ENCODE measurements at regions not wholly inside any gene's neighbourhood (a gene's known extent, or its start where the extent isn't known, plus 50 kb on each side); places are given as distances from the start of the nearest gene placed in this dataset.
A peak's percentile ranks its signal among the peaks of the same experiment; 100 is the strongest.
"Not testable (repeated sequence)": the region's sequence is repeated elsewhere in the genome, so short reads cannot be mapped to it uniquely, and the experiment has no call there.

DNA sequence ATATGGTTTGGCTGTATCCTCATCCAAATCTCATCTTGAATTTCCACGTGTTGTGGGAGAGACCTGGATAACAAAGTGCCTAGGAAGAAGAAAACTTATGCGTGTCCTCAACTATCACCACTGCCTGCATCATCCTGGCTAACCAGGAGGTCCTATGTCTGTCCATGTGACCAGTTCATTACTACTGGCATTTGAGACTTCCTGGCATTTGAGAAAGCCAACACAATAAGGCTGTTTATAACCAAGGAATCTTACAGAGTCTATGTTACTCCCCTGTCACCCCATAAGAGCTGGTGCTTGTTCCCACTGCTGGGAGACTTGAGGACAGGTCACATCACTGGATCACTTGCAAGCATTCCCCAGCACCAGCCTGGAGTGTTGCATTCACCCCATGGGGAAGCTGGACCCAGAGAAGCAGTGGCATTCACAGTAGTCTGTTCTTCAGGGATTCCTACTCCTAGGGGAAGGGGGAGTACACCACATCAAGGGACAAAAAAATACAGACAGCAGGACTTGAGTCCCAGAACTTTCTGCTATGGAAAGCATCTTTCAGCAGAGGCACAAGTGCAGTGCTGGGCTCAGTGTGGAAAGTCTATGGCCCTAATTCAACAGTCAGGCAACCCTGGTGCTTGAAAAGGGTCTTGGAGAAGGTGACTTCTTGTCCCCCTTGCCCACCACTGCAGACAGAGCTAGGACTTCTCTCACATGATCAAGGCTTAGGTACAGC lies 717.1 kb downstream of the SEMA5A start:
- DNase-seq: no peak

DNA sequence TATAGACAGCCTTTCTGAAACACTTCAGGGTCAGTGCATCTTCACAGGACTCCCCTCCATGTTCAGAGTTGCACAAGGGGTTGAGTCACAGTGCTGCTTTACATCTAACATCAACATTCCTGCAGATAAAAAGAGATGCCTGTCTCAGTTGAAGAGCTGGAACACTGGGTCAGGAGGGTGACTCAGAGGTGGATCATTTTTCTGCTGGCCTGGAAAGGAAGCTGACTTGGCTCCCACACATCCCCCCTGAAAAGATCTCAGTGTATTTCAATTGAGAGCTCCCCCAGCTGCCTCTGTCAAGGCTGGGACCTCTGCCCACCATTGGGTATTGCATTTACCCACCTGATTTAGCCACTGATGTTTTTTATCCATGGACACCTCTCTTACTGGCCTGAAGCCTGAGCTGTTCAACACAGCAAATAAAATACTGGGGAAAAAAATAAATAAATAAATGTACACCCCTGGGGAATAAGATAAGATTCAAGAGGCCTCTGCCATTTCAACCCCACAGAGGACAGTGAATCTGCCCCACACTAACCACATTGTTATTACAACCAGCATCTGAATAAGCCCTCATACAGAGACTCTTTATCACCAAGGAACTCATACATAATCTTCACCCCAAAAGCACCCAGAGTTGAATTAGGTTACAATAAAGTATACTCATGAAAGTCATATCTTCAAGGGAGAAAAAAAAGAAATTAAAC lies 716.4 kb downstream of the SEMA5A start:
- DNase-seq: no peak

DNA sequence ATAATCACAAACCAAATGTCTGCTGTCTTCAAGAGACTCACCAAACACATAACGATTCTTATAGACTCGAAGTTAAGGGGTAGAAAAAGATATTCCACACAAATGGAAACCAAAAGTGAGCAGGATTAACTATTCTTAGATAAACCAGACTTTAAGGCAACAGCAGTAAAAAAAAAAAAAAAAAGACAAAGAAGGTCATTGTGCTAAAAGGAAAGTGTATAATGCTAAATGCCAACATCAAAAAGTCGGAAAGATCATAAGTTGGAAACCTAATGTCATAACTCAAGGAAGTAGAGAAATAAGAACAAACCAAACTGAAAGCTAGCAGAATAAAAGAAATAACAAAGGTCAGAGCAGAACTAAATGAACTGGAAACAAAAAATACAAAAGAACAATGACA lies 714.6 kb downstream of the SEMA5A start:
- no peak for DNase-seq

DNA sequence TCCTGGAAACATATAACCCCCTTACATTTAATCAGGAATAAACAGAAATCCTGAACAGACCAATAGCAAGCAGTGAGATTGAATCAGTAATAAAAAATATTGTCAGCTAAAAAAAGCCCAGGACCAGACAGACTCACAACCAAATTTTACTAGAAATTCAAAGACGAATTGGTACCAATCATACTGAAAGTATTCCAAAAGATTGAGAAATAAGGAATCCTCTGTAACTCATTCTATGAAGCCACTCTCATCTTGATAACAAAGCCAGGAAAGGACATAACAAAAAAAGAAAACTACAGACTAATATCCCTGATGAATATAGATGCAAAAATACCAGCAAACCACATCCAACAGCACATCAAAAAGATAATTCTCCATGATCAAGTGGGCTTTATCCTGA lies 714.0 kb downstream of the SEMA5A start:
- DNase-seq: no peak

DNA sequence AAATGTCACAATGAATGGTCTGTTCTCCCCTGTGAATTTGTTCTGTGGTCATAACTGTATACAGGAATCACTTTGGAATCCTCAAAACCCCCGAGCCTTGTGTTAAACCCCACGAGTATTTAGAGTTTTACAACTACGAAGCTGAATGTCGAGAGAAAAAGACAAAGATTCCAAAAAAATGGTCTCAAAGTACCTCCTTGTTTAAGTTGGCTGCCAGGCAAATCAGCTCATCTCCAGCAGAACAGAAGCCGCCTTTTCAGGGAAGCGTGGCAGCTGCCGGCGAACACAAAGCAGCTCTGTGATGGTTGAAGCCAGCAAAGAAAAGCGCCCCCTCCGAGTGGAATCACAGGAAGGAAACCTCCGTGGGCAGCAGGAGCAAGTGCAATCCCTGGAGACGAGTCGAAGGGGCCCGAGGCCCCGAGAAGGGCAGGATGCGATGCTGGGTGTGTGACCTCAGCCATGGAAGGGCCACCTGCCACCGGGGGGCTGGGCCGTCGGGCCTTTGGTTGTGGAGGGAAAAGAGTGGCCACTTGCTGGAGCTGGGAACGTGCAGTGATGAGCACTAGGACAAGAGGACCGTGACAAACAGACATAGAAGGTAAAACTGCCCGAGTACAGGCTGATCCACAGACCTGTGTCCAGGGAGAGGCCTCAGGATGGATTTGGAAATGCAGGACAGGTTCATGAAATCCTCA lies 706.4 kb downstream of the SEMA5A start:
- DNase-seq: no peak

DNA sequence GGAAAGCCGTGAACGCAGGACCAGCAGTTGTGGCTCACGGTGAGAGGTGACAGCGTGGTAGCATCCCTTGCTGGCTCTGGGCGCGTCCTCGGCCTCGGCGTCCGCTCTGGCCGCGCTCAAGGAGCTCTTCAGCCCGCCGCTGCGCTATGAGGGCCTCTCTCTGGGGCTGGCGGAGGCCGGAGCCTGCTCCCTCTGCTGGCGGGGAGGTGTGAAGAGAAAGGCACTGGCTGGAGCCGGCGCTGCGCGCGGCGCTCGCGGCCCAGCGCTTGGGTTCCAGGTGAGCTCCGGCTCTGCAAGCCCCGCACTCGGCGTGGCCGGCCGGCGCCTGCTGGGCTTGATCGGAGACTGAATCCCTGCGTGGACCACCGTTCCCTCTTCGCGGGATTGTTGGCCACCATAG lies 705.6 kb downstream of the SEMA5A start:
- no peak for DNase-seq

DNA sequence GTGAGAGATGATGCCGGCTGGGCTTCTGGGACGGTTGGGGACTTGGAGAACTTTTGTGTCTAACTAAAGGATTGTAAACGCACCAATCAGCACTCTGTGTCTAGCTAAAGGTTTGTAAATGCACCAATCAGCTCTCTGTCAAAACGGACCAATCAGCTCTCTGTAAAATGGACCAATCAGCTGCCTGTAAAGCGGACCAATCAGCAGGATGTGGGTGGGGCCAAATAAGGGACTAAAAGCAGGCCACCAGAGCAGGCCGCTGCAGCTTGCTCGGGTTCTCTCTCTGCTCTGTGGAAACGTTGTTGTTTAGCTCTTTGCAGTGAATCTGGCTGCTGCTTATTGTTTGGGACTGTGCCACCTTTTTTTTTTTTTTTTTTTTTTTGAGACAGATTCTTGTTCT lies 705.1 kb downstream of the SEMA5A start:
- DNase-seq: not testable (repeated sequence)

DNA sequence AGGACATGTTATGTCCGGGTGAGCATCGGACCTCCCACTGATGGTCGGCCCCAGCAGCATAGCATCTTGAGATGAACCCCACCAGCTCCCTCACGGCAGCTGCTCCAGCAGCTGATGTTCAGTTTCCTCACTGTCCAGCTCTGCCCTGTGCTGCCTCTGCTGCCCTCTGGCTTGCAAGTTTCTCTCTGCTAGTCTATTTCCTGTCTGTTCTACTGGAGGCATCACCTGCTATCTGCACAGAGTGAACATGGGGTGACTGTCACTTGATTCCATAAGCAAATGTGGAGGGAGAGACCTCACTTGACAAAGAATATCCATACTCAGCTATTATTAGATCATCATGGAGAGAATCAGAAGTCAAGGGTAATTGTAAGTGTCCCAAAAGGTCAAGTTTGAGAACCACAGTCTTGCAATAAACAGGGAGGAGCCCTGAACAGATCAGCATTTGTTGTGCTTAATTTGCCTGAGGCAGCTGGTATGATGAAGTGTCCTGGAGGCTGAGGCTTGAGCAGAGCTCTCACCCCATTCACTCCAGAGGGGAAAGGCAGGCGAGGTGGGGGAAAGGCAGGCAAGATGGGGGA lies 702.8 kb downstream of the SEMA5A start:
- DNase-seq: peak; percentile 96

DNA sequence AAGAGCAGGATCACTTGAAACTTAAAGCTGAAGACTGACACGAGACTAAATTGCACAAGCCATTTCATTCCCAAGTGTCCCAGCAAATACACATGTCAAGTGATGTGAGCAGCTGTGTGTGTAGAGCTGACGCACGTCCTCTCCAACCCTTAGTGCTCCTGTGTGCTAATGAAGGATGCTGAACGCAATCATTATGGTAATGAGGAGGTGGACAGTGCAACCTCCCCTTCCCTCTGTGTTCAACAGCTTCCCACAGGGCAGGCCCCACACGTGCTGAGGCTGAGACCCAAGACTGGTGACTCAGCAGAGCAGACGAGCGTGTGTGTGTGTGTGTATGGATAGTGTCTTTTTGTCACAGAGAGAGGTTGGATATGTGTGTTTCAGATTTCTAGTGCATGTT lies 702.1 kb downstream of the SEMA5A start:
- DNase-seq: peak; percentile 98

DNA sequence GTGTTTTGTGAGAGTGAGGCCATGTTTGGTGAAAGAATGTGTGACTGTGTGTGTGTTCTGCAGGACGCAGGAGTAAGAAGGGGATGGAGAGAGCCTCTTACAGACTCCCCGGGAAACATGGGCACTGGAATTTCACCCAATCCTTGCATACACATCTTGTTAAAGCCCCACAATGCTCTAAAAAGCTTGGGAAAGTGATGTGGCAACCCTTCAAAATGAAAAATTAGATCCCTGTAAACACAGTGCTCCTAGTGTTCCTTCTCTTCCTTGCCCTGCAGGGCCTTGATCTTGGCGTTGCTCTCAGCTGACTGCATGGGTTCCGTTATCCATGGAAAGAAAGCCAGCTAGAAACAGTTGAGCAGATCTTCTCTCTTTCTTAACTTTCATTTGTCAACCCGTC lies 701.7 kb downstream of the SEMA5A start:
- no peak for DNase-seq

DNA sequence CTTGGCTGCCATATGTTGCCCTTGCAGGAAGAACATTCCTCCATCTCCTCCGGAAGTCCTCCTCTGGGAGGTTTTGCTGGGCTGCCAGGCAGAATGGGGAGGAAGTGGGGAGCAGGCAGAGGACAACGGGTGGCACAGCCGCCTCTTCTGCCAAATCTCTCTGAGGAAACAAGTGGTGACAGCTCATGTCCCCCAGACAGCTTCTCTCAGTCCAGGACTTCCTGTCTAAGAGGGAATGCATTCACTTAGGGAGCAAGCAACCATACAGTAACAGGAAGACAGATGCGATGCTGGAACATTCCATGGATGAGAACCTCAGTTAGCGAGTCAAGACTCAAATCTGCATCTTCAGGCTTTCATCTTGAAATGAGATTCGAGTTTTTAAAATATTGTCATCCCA lies 701.0 kb downstream of the SEMA5A start:
- DNase-seq: no peak

DNA sequence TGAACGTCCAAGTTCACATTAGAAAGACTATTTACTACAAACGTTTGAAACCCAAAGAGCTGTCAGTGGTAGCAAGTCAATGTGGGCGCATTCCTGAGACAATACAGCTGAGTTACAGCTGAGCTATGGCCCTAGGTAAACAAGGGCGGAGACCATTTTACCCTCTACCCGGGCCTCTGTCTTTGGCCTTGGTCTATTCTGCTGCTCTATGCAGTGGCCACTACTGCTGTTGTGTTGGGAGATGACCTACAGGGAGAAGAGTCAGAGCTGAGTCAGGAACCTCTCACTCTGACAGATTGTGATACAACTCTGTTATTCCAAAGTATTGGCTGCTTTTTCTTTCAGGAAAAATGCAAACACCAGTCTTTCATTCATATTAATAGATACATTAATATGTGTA lies 700.6 kb downstream of the SEMA5A start:
- no peak for DNase-seq

DNA sequence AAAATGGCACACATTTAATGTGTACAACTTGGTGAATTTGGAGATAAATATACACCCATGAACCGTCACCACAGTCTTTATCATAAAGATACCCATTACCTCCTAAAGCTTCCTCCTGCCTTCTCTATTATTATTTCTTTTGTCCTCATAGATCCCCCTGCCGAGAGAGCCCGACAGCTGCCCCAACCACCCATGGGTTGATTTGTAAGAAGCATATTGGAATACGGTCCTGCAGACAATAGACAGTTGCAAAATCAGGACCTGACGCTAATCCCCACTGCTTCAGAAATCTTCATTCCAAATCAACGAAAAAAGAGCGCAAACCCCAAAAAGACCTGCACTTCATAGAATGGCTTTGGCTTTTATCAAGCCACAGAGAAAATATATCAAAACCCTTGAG lies 697.5 kb downstream of the SEMA5A start:
- DNase-seq: no peak

DNA sequence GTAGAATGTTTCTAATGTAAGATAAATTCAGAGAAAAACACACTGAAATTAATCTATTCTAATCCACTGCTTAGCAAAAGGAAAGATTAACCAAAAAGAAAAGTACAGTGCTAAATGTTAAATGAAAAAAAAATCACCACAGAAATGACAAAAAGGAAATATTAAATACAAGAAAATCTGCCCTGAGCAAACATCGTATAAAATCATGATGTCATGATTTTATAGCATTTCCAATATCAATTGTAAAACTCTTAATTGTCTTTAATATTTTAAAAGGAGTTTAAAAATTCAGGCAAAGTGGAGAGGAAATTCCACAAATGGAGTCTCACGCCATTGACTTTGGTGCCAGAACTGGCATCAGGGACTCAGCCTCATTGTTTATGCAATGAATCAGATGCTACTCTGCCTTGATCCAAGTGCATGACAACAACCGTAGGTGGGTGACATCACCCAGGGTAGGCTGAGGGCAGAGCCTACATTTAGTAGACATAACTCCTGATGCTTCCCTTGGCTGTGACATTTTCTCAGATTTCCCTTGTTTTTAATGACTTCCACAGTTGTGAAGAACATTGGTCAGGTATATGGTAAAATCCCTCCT lies 696.8 kb downstream of the SEMA5A start:
- DNase-seq: no peak

DNA sequence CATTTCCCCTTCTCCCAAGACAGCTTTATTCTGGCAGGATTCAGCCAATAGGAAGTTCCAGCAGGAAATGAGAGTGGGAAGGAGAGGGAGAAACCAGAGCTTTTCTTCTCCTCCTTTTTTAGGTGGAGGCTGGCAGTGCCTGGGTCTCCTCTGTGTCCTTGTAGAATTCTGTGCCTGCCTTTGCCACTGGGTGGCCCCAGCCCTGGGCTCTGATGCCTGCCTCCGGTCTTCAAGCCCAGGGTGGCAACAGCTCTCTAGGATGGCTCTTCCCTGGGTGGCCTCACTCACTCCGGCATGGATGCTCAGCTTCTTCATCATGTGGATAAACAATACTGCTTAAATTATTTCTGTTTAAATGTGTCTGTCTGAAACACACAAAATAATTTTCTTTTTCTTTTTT lies 694.8 kb downstream of the SEMA5A start:
- no peak for DNase-seq

DNA sequence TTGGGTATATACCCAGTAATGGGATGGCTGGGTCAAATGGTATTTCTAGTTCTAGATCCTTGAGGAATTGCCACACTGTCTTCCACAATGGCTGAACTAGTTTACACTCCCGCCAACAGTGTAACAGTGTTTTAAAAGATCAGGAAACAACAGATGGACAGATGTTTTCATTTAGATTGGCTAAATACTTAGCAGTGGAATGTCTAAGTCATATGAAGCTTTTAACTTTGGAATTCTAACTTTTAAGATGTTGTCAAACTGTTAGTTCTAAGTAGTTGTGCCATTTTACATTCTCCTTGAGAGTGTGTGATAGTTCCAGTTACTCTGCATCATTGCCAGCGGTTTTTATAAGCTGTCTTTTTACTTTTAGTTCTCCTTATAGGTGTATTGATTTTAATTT lies 688.8 kb downstream of the SEMA5A start:
- DNase-seq: no peak

DNA sequence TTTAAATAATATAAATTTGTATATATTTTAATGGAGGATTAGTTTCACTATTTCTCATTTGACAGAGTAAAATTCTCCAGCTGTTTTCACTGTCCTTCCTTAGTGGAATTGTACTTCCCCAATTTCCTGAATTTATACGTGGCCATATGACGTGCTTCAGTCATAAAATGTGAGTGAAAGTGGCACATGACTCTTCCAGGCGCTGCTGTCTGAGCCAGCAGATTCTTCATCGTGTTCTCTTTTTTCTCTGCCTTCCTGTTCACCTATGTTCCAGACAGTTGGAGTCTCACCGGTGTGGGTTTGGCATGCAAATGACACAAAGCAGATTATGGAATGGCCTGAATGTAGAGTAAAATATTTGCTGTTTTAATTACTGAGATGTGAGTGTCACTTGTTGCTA lies 684.1 kb downstream of the SEMA5A start:
- no peak for DNase-seq

DNA sequence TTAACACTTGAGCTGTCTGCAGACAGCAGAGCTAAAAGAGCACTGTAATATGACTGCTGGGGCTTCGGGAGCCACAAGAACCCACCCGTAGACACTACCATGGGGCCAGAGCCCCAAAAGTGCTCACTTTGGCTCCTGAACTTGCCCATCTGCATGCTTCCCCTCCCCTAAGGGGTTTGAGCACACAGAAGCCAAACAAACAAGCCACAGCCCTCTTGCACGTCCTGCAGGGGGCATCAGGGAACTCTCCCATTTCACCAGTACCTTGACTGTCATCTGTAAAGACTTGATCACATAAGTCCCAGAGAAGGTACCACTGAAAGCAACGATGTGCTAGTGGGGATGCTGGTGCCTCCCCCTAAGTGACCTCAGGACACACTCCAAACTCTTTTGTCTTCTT lies 681.8 kb downstream of the SEMA5A start:
- peak; percentile 47 for DNase-seq

DNA sequence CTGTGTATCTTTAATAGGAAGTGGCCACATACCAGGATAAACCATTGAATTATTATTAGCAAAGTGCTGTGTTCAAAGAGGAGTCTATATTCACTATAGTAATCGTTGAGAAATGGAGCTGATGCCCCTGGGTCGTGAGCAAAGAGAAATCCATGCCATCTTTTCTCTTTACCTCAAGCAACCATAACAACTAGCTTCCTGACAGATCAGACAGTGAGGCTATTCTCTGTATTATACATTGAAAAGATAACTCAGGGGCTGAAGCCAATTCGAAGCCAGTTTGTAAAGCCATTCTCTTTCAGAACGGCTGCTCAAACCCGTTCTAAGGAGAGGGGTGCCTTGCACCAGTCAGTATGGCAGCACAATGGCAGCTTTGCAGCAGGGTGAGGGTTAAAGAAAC lies 680.6 kb downstream of the SEMA5A start:
- no peak for DNase-seq

DNA sequence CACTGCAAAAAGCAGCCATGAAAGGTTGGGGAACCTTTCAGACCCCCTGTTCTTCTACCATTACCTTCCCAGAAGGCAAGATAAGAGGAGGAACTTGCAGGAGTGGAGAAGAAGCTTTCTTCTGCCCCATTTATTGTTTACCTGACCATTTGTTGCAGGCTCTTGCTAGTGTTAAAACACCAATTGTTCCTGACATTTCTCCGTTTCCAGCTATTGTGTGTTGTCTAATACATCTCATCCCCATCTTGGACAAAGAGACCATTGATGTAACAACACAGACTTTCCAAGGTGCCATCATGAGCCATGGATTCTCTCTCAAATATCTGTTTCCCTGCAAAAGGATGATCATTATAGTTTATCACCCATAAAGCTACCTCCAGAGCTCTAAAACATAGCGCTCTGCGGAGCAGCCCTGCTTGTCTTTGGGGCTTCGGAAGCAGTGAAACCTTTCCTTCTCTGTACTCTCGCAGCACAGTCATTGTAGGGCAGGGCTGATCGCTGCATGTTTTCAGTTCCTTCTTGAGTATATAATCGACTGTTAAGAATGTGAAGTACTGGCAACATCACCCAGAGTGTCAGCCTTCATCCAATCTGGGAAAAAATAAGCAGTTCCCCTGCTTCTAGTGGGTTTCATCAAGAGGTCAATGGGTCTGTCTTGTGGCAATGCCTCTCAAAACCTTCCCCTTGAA lies 680.0 kb downstream of the SEMA5A start:
- DNase-seq: no peak

DNA sequence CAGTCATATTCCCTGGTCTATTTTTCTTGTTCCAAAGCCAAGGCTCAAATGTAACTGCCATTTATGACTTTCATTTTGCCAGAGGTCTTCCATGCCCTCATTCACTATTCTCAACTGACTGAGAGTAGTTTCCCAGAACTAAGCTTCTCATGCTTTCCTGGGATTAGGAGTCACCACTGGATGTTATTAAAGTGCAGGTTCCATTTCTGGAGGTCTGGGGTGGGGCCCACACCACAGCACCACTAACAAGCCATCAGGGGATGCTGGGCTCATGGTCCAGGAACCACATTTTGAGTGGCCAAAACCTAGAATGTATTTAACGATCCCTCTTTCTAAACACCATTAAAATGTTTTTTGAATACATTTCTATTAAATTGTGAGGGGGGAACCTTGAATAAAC lies 677.6 kb downstream of the SEMA5A start:
- DNase-seq: no peak

DNA sequence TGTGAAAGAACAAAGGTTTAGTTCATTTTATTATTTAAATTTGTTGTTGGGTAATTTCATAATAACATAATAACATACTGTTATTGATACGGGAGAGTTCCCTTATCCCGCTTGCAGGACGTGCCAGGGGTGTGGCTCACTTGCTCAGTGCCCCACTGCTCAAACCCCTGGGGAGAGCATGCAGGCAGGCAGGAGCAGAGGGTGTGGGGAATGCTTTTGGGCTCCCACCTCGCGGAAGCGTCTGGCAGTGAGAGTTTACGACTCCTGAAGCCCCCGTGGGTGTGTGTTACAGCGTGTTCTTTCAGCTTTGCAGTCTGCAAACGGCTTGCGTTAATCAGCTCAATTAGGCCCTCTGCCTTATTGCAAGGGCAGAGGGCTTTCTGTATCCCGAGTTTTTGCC lies 675.9 kb downstream of the SEMA5A start:
- no peak for DNase-seq

Measured in SHP77 treated with DMSO at 0.1 percent for 48 hours (cell line).